Body of pancreas (tissue), 4 donors: ENCODE measurements at regions not wholly inside any gene's neighbourhood (a gene's known extent, or its start where the extent isn't known, plus 50 kb on each side); places are given as distances from the start of the nearest gene placed in this dataset.

ENCODE experiments used
- POLR2A ChIP-seq, 3 donors: fragments of 450-650 bp; IDR thresholded peaks; one replicate each; pipeline ENCODE4 v1.6.1; 2016; ENCODE audit warnings: antibody characterized with exemption in 3 of 3, mild to moderate bottlenecking in 2 of 3
- TF ChIP-seq, protein P1 (sequence below), 7 experiments: fragments of 450-650 bp in 4 of 7; fragments of 200-600 bp in 3 of 7; sonication (generic) in 3 of 7; IDR thresholded peaks; one replicate each; pipeline ENCODE4 v1.5.1; 2016 to 2019; ENCODE audit warnings: antibody characterized with exemption in 7 of 7

GRCh38 chr6:43996618-43997344, 130.5 kb downstream of the MRPL14 start:
- TF ChIP-seq, protein P1, sequence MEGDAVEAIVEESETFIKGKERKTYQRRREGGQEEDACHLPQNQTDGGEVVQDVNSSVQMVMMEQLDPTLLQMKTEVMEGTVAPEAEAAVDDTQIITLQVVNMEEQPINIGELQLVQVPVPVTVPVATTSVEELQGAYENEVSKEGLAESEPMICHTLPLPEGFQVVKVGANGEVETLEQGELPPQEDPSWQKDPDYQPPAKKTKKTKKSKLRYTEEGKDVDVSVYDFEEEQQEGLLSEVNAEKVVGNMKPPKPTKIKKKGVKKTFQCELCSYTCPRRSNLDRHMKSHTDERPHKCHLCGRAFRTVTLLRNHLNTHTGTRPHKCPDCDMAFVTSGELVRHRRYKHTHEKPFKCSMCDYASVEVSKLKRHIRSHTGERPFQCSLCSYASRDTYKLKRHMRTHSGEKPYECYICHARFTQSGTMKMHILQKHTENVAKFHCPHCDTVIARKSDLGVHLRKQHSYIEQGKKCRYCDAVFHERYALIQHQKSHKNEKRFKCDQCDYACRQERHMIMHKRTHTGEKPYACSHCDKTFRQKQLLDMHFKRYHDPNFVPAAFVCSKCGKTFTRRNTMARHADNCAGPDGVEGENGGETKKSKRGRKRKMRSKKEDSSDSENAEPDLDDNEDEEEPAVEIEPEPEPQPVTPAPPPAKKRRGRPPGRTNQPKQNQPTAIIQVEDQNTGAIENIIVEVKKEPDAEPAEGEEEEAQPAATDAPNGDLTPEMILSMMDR (IDR thresholded peaks at IDR 0.05): no peak
- no peak for TF ChIP-seq POLR2A (IDR thresholded peaks at IDR 0.05)
